ENCODE measurements at regions not wholly inside any gene's neighbourhood (a gene's known extent, or its start where the extent isn't known, plus 50 kb on each side); places are given as distances from the start of the nearest gene placed in this dataset.

- intact Hi-C loops (cut with micrococcal nuclease) = no loop called here
- POLR2A ChIA-PET = interaction anchor here (0.9 kb wide), 1 partner anchor 145 kb away, joined by 3 read pairs; no protein-coding TSS in a partner anchor
- no peaks in the 10 kb centered on the region for H3K36me3 Mint-ChIP-seq (ENCODE audit: insufficient read depth, unreplicated experiment)
- H3K4me1 Mint-ChIP-seq (ENCODE audit: insufficient read depth, unreplicated experiment) = no peaks in the 10 kb centered on the region
- no peaks in the 10 kb centered on the region for H3K9me3 Mint-ChIP-seq (ENCODE audit: unreplicated experiment)
- CTCF ChIA-PET = no interaction called here
- no TSS peak for BruUV-seq (replicated peaks)
- no peak for DNase-seq (ENCODE audit: unreplicated experiment)
- no peaks in the 10 kb centered on the region for H3K27me3 Mint-ChIP-seq (ENCODE audit: insufficient read depth, unreplicated experiment)
- no peak for TF ChIP-seq CTCF (IDR thresholded peaks at IDR 0.05; ENCODE audit: unreplicated experiment)
- no peak overlapping the region for H3K27ac Mint-ChIP-seq (ENCODE audit: low read depth, unreplicated experiment)
- H3K4me3 Mint-ChIP-seq (ENCODE audit: unreplicated experiment) = no peak overlapping the region
Measured at GRCh38 chr6:15861486-15861885, 198.7 kb upstream of the DTNBP1 start.

- intact Hi-C loops (cut with micrococcal nuclease) = no loop called here
- ChIA-PET POLR2A (no interaction called here), CTCF (no interaction called here)
- TF ChIP-seq CTCF (IDR thresholded peaks at IDR 0.05; ENCODE audit: unreplicated experiment) = no peak
- Mint-ChIP-seq H3K27me3 (ENCODE audit: insufficient read depth, unreplicated experiment) (no peaks in the 10 kb centered on the region), H3K9me3 (ENCODE audit: unreplicated experiment) (peaks cover 8% of the 10 kb centered on the region), H3K27ac (ENCODE audit: low read depth, unreplicated experiment) (no peak overlapping the region), H3K4me3 (ENCODE audit: unreplicated experiment) (no peak overlapping the region), H3K36me3 (ENCODE audit: insufficient read depth, unreplicated experiment) (no peaks in the 10 kb centered on the region), H3K4me1 (ENCODE audit: insufficient read depth, unreplicated experiment) (no peaks in the 10 kb centered on the region)
- BruUV-seq (replicated peaks) = no TSS peak
- no peak for DNase-seq (ENCODE audit: unreplicated experiment)
Measured at GRCh38 chr6:15854826-15855710, 192.2 kb upstream of the DTNBP1 start.

- Mint-ChIP-seq H3K27me3 (ENCODE audit: insufficient read depth, unreplicated experiment) (no peaks in the 10 kb centered on the region), H3K36me3 (ENCODE audit: insufficient read depth, unreplicated experiment) (no peaks in the 10 kb centered on the region), H3K4me1 (ENCODE audit: insufficient read depth, unreplicated experiment) (no peaks in the 10 kb centered on the region), H3K4me3 (ENCODE audit: unreplicated experiment) (no peak overlapping the region), H3K9me3 (ENCODE audit: unreplicated experiment) (peaks cover 8% of the 10 kb centered on the region), H3K27ac (ENCODE audit: low read depth, unreplicated experiment) (no peak overlapping the region)
- BruUV-seq (replicated peaks) = no TSS peak
- intact Hi-C loops (cut with micrococcal nuclease) = no loop called here
- POLR2A ChIA-PET = no interaction called here
- no peak for DNase-seq (ENCODE audit: unreplicated experiment)
- CTCF ChIA-PET = no interaction called here
- TF ChIP-seq CTCF (IDR thresholded peaks at IDR 0.05; ENCODE audit: unreplicated experiment) = no peak
Measured at GRCh38 chr6:15854378-15854777, 191.6 kb upstream of the DTNBP1 start.

- ChIA-PET POLR2A (no interaction called here), CTCF (no interaction called here)
- no peaks in the 10 kb centered on the region for H3K27me3 Mint-ChIP-seq (ENCODE audit: insufficient read depth, unreplicated experiment)
- peaks cover 8% of the 10 kb centered on the region for H3K9me3 Mint-ChIP-seq (ENCODE audit: unreplicated experiment)
- H3K27ac Mint-ChIP-seq (ENCODE audit: low read depth, unreplicated experiment) = no peak overlapping the region
- H3K36me3 Mint-ChIP-seq (ENCODE audit: insufficient read depth, unreplicated experiment) = no peaks in the 10 kb centered on the region
- intact Hi-C loops (cut with micrococcal nuclease) = no loop called here
- no peaks in the 10 kb centered on the region for H3K4me1 Mint-ChIP-seq (ENCODE audit: insufficient read depth, unreplicated experiment)
- TF ChIP-seq CTCF (IDR thresholded peaks at IDR 0.05; ENCODE audit: unreplicated experiment) = no peak
- no peak for DNase-seq (ENCODE audit: unreplicated experiment)
- H3K4me3 Mint-ChIP-seq (ENCODE audit: unreplicated experiment) = no peak overlapping the region
- no TSS peak for BruUV-seq (replicated peaks)
Measured at GRCh38 chr6:15853259-15853658, 190.4 kb upstream of the DTNBP1 start.

All from MCF 10A (cell line).